Gastroesophageal sphincter (tissue), 4 donors: ENCODE measurements at regions not wholly inside any gene's neighbourhood (a gene's known extent, or its start where the extent isn't known, plus 50 kb on each side); places are given as distances from the start of the nearest gene placed in this dataset.

ENCODE experiments used
- ATAC-seq: fragments of 150-250 bp; one replicate; pipeline ENCODE4 v1.9.1; 2016; ENCODE audit warnings: mild to moderate bottlenecking, moderate library complexity
- H3K27ac ChIP-seq, 4 donors: fragments of 200-600 bp; sonication (generic) in 3 of 4; 1 replicate in 3 of 4; 2 replicates in 1 of 4; pipeline ENCODE4 v1.5.1; 2016 to 2019
- H3K27me3 ChIP-seq: fragments of 200-600 bp; sonication (generic); one replicate; pipeline ENCODE4 v1.5.1; 2019
- H3K36me3 ChIP-seq, 2 donors: fragments of 200-600 bp; sonication (generic); one replicate each; pipeline ENCODE4 v1.5.1; 2019; ENCODE audit warnings: control low read depth in 1 of 2
- H3K4me1 ChIP-seq, 3 donors: fragments of 200-600 bp; sonication (generic); 1 replicate in 2 of 3; 2 replicates in 1 of 3; pipeline ENCODE4 v1.5.1; 2016 to 2019; ENCODE audit warnings: control low read depth in 2 of 3
- H3K4me3 ChIP-seq, 2 donors: fragments of 200-600 bp; sonication (generic); one replicate each; pipeline ENCODE4 v1.5.1; 2019; ENCODE audit warnings: mild to moderate bottlenecking in 1 of 2, moderate library complexity in 1 of 2
- H3K9me3 ChIP-seq, 3 donors: fragments of 200-600 bp; sonication (generic); one replicate each; pipeline ENCODE4 v1.5.1; 2017 to 2019; ENCODE audit warnings: control low read depth in 2 of 3
- EP300 ChIP-seq: sonication (generic); formaldehyde crosslinking; IDR thresholded peaks from one replicate; pipeline ENCODE4 v1.6.1; 2017; ENCODE audit warnings: antibody characterized with exemption, mild to moderate bottlenecking
- POLR2A ChIP-seq, 2 donors: fragments of 450-650 bp; IDR thresholded peaks; one replicate each; pipeline ENCODE4 v1.6.1; 2017; ENCODE audit warnings: antibody characterized with exemption in 2 of 2, mild to moderate bottlenecking in 2 of 2, moderate library complexity in 1 of 2
- POLR2AphosphoS5 ChIP-seq: sonication (generic); formaldehyde crosslinking; IDR thresholded peaks from one replicate; pipeline ENCODE4 v1.6.1; 2017; ENCODE audit warnings: antibody characterized with exemption
- WGBS, 2 donors: methylation state at CpG; one replicate each; pipeline ENCODE4 v1.1.5; 2018; ENCODE audit warnings: low coverage in 1 of 2; 5-methylcytosine and 5-hydroxymethylcytosine counted together
- TF ChIP-seq, protein P1 (sequence below), 4 experiments: fragments of 200-600 bp in 2 of 4; fragments of 450-650 bp in 2 of 4; sonication (generic) in 1 of 4; IDR thresholded peaks; one replicate each; pipeline ENCODE4 v1.5.1; 2017 to 2019; ENCODE audit warnings: antibody characterized with exemption in 4 of 4, mild to moderate bottlenecking in 2 of 4, moderate library complexity in 2 of 4

GRCh38 chr6:20263059-20263458 lies 50.8 kb upstream of the MBOAT1 start:
- 100% methylated on average over 1 to 2 of the region's 2 CpGs for WGBS, 2 donors

DNA sequence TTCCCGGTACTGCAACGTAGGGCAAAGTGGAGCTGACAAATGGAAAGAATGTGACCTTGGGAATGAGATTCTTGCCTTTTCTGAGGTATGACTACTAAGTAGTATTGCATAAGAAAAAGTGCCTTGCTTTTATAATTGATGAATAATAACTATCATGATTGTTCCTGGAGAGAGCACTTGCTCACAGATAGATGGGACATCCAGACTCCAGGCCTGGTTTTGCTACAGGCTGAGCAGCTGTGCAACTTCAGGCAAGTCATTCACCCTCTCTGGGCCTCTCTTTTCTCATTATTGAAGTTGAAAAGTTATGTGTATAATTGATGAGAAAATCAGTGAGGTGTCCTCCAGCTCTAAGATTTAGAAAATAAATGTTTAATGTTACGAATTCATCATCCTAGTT lies 53.6 kb upstream of the MBOAT1 start:
- Histone ChIP-seq H3K27ac (no peak overlapping the region), H3K36me3 (no peaks in the 10 kb centered on the region), H3K4me3 (no peak overlapping the region), H3K9me3 (peaks cover 0 to 9% (median 2%) of the 10 kb centered on the region in 3 donors), H3K4me1 (no peaks in the 10 kb centered on the region), H3K27me3 (no peaks in the 10 kb centered on the region)
- WGBS, 2 donors: 72 to 82% methylated on average over 3 of the region's 3 CpGs
- TF ChIP-seq POLR2AphosphoS5 (no peak), POLR2A (IDR thresholded peaks at IDR 0.05) (no peak), EP300 (no peak)
- TF ChIP-seq, protein P1, sequence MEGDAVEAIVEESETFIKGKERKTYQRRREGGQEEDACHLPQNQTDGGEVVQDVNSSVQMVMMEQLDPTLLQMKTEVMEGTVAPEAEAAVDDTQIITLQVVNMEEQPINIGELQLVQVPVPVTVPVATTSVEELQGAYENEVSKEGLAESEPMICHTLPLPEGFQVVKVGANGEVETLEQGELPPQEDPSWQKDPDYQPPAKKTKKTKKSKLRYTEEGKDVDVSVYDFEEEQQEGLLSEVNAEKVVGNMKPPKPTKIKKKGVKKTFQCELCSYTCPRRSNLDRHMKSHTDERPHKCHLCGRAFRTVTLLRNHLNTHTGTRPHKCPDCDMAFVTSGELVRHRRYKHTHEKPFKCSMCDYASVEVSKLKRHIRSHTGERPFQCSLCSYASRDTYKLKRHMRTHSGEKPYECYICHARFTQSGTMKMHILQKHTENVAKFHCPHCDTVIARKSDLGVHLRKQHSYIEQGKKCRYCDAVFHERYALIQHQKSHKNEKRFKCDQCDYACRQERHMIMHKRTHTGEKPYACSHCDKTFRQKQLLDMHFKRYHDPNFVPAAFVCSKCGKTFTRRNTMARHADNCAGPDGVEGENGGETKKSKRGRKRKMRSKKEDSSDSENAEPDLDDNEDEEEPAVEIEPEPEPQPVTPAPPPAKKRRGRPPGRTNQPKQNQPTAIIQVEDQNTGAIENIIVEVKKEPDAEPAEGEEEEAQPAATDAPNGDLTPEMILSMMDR (IDR thresholded peaks at IDR 0.05): no peak
- no peak for ATAC-seq

More at GRCh38 chr6:20263059-20263458, 50.8 kb upstream of the MBOAT1 start:
- TF ChIP-seq EP300 (no peak), POLR2AphosphoS5 (no peak), POLR2A (IDR thresholded peaks at IDR 0.05) (no peak)
- TF ChIP-seq, protein P1 (IDR thresholded peaks at IDR 0.05): no peak
- H3K27ac ChIP-seq: no peak overlapping the region
- no peak for ATAC-seq
- H3K4me1 ChIP-seq: no peaks in the 10 kb centered on the region
- H3K9me3 ChIP-seq: peaks cover 0 to 9% (median 2%) of the 10 kb centered on the region in 3 donors
- no peaks in the 10 kb centered on the region for H3K36me3 ChIP-seq
- H3K4me3 ChIP-seq: no peak overlapping the region
- H3K27me3 ChIP-seq: no peaks in the 10 kb centered on the region

- no peak overlapping the region for H3K27ac ChIP-seq
- H3K36me3 ChIP-seq: no peaks in the 10 kb centered on the region
- TF ChIP-seq POLR2AphosphoS5: no peak
- no peak for ATAC-seq
- no peaks in the 10 kb centered on the region for H3K4me1 ChIP-seq
- no peaks in the 10 kb centered on the region for H3K27me3 ChIP-seq
- H3K9me3 ChIP-seq: peaks cover 0 to 9% (median 2%) of the 10 kb centered on the region in 3 donors
- WGBS, 2 donors: 78 to 84% methylated on average over 9 to 10 of the region's 11 CpGs
- no peak overlapping the region for H3K4me3 ChIP-seq
These were observed 54.8 kb upstream of the MBOAT1 start for GRCh38 chr6:20266851-20267608.

DNA sequence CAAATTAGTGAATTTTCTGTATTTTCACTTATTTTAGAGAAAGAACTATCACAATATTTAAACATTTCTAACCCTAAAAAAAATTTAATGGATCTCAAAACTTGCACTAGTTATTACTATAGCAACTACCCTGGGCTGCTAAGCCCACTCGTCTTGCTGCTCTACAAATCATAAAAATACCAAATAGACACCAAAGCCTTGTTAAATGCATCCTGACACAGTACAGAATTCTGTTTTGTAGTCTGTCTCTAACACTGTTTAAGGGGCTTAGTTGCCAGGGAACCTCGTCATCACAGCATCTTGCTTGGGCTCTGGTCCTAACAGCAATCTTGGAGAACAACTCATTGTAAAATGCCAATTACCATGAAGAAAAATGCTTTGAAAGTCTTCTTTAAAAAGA lies 56.9 kb upstream of the MBOAT1 start:
- H3K27ac ChIP-seq: no peak overlapping the region
- TF ChIP-seq POLR2A (IDR thresholded peaks at IDR 0.05) (no peak), POLR2AphosphoS5 (no peak), EP300 (no peak)
- TF ChIP-seq, protein P1 (IDR thresholded peaks at IDR 0.05): no peak
- H3K4me3 ChIP-seq: no peak overlapping the region
- no peaks in the 10 kb centered on the region for H3K4me1 ChIP-seq
- H3K27me3 ChIP-seq: no peaks in the 10 kb centered on the region
- H3K36me3 ChIP-seq: no peaks in the 10 kb centered on the region
- WGBS, 2 donors: 42 to 66% methylated on average over 2 of the region's 2 CpGs
- no peak for ATAC-seq
- H3K9me3 ChIP-seq: no peaks in the 10 kb centered on the region

DNA sequence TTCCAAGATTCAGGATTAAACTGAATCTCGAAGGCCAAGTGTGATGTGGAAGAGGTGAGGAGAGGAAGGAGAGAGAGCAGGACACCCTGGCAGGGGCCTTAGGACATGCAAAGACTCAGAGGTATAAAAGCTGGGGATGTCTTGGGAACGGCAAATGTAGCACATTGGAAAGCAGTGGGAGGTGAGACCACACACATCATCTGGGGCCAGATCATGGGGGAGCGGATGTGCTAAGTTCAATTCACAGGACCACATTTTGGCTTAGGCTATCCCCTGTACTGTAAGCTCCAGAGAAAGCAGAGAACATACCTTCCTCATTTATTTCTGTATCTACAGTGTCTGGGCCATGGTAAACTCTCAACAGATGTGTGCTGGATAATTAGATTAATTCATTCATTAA lies 59.5 kb upstream of the MBOAT1 start:
- Histone ChIP-seq H3K36me3 (no peaks in the 10 kb centered on the region), H3K27me3 (peaks cover under 1% of the 10 kb centered on the region), H3K4me3 (no peak overlapping the region), H3K4me1 (no peaks in the 10 kb centered on the region), H3K27ac (no peak overlapping the region), H3K9me3 (no peaks in the 10 kb centered on the region)
- ATAC-seq: no peak
- TF ChIP-seq POLR2AphosphoS5: no peak
- TF ChIP-seq EP300: no peak
- TF ChIP-seq, protein P1 (IDR thresholded peaks at IDR 0.05): no peak
- TF ChIP-seq POLR2A (IDR thresholded peaks at IDR 0.05): no peak
- 63 to 80% methylated on average over 1 to 3 of the region's 3 CpGs for WGBS, 2 donors
